ENCODE measurements at regions not wholly inside any gene's neighbourhood (a gene's known extent, or its start where the extent isn't known, plus 50 kb on each side); places are given as distances from the start of the nearest gene placed in this dataset.
"Not testable (repeated sequence)": the region's sequence is repeated elsewhere in the genome, so short reads cannot be mapped to it uniquely, and the experiment has no call there.

DNA sequence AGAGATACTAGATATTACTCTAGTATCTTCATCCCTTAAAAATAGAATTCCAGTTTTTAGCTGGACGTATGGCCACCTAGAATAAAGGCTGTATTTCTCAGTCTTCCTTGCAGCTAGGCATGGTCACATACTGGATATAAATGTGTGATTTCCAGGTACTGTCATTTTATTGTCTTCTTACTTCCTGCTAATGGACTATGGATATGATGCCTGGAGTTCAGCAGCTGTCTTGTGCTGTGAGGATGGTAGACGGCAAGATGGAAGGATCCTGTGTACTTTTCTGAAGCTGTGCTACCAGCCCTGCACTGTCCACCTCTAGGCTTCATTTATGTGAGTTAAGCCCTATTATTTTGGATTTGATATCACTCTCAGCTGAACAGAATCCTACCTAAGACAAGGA, 83.4 kb downstream of the EBLN2 start:
- no peak for DNase-seq
- no peak for TF ChIP-seq CTCF (IDR thresholded peaks at IDR 0.05; ENCODE audit: partially characterized antibody, unreplicated experiment)
- peaks cover 2% of the 10 kb centered on the region for H3K9me3 Mint-ChIP-seq (ENCODE audit: unreplicated experiment)

DNA sequence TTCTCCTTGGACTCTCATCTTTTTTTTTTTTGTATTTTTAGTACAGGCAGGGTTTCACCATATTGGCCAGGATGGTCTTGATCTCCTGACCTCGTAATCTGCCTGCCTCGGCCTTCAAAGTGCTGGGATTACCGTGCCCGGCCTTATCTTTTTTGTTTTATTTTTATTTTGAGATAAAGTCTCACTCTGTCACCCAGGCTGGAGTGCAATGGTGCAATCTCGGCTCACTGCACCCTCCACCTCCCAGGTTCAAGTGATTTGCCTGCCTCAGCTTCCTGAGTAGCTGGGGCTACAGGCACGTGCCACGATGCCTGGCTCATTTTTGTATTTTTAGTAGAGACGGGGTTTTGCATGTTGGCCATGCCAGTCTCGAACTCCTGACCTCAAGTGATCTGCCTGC, 86.0 kb downstream of the EBLN2 start:
- not testable (repeated sequence) for H3K36me3 Mint-ChIP-seq (ENCODE audit: unreplicated experiment); H3K4me3 Mint-ChIP-seq (ENCODE audit: unreplicated experiment); H3K27me3 Mint-ChIP-seq (ENCODE audit: unreplicated experiment); H3K27ac Mint-ChIP-seq (ENCODE audit: unreplicated experiment); DNase-seq; H3K9me3 Mint-ChIP-seq (ENCODE audit: unreplicated experiment)
- H3K4me1 Mint-ChIP-seq (ENCODE audit: low read depth, unreplicated experiment), result peaks cover 16% of the 10 kb centered on the region

More for the DNA sequence above, 83.4 kb downstream of the EBLN2 start:
- Mint-ChIP-seq H3K4me1 (ENCODE audit: low read depth, unreplicated experiment) (peaks cover 20% of the 10 kb centered on the region), H3K36me3 (ENCODE audit: unreplicated experiment) (no peaks in the 10 kb centered on the region), H3K27me3 (ENCODE audit: unreplicated experiment) (peaks cover 2% of the 10 kb centered on the region), H3K4me3 (ENCODE audit: unreplicated experiment) (no peak overlapping the region), H3K27ac (ENCODE audit: unreplicated experiment) (no peak overlapping the region)

DNA sequence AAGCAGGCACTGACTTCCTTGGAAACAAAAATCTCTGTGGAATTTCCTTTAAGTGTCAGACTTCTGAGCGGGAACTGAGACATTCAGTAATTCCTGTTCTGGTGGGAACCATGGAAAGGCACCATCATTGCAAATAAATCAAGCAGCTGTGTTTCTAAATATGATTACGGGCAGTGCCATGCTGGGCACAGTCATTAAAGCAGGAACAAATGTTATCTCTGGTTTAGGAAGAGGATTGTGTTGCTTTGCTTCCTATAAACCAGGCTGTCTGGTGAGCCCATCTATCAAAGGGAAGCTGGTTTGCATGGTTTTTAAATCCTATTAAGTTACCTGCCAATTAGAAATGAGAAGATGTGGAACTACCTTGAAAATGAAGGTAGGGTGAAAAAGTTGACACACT, 86.7 kb downstream of the EBLN2 start:
- H3K9me3 Mint-ChIP-seq (ENCODE audit: unreplicated experiment), result peaks cover 2% of the 10 kb centered on the region
- no peak overlapping the region for H3K27ac Mint-ChIP-seq (ENCODE audit: unreplicated experiment)
- TF ChIP-seq CTCF (IDR thresholded peaks at IDR 0.05; ENCODE audit: partially characterized antibody, unreplicated experiment), result no peak
- peaks cover 12% of the 10 kb centered on the region for H3K4me1 Mint-ChIP-seq (ENCODE audit: low read depth, unreplicated experiment)
- peaks cover 3% of the 10 kb centered on the region for H3K27me3 Mint-ChIP-seq (ENCODE audit: unreplicated experiment)
- peaks cover 3% of the 10 kb centered on the region for H3K36me3 Mint-ChIP-seq (ENCODE audit: unreplicated experiment)
- no peak overlapping the region for H3K4me3 Mint-ChIP-seq (ENCODE audit: unreplicated experiment)
- DNase-seq, result no peak

GRCh38 chr3:73148682-73149081, 87.2 kb downstream of the EBLN2 start:
- TF ChIP-seq CTCF (IDR thresholded peaks at IDR 0.05; ENCODE audit: partially characterized antibody, unreplicated experiment), result no peak
- Mint-ChIP-seq H3K27ac (ENCODE audit: unreplicated experiment) (no peak overlapping the region), H3K27me3 (ENCODE audit: unreplicated experiment) (peaks cover 3% of the 10 kb centered on the region), H3K4me3 (ENCODE audit: unreplicated experiment) (no peak overlapping the region), H3K9me3 (ENCODE audit: unreplicated experiment) (peaks cover 2% of the 10 kb centered on the region), H3K4me1 (ENCODE audit: low read depth, unreplicated experiment) (peaks cover 8% of the 10 kb centered on the region), H3K36me3 (ENCODE audit: unreplicated experiment) (peaks cover 3% of the 10 kb centered on the region)
- no peak for DNase-seq

DNA sequence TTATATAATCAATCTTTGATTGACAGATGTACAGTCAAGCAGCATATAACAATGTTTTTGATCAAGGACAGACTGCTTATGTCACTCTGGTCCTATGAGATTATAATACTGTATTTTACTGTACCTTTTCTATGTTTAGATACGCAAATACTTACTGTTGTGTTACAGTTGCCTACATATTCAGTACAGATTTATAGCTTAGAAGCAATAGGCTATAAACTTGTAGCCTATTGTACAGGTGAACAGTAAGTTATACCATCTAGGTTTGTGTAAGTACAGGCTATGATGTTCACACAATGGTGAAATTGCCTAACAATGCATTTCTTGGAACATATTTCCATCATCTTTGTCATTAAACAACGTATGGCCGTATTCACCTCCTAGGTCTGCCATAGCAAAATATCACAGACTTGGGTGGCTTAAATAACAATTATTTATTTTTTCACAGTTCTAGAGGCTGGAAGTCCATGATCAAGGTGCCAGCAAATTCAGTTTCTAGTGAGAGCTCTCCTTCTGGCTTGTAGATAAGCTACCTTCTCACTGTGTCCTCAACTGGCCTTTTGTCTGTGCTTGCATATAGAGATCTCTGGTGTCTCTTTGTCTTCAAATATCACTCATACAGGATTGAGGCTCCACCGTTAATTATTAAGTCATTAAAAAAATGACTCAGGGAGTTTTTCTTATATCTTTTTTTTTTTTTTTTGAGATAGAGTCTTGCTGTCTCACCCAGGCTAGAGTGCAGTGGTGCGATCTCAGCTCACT, 89.1 kb downstream of the EBLN2 start:
- no peak for DNase-seq
- no peak for TF ChIP-seq CTCF (IDR thresholded peaks at IDR 0.05; ENCODE audit: partially characterized antibody, unreplicated experiment)
- no peaks in the 10 kb centered on the region for H3K4me1 Mint-ChIP-seq (ENCODE audit: low read depth, unreplicated experiment)
- peaks cover 3% of the 10 kb centered on the region for H3K36me3 Mint-ChIP-seq (ENCODE audit: unreplicated experiment)
- H3K27ac Mint-ChIP-seq (ENCODE audit: unreplicated experiment), result no peak overlapping the region
- H3K9me3 Mint-ChIP-seq (ENCODE audit: unreplicated experiment), result no peaks in the 10 kb centered on the region
- no peak overlapping the region for H3K4me3 Mint-ChIP-seq (ENCODE audit: unreplicated experiment)
- peaks cover 1% of the 10 kb centered on the region for H3K27me3 Mint-ChIP-seq (ENCODE audit: unreplicated experiment)

DNA sequence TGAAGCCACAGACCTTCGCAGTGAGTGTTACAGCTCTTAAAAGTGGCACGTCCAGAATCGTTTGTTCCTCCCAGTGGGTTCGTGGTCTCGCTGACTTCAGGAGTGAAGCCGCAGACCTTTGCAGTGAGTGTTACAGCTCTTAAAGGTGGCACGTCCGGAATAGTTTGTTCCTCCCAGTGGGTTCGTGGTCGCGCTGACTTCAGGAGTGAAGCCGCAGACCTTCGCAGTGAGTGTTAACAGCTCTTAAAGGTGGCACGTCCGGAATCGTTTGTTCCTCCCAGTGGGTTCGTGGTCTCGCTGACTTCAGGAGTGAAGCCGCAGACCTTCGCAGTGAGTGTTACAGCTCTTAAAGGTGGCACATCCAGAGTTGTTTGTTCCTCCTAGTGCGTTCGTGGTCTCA, 91.1 kb downstream of the EBLN2 start:
- H3K27me3 Mint-ChIP-seq (ENCODE audit: unreplicated experiment); H3K4me1 Mint-ChIP-seq (ENCODE audit: low read depth, unreplicated experiment); H3K27ac Mint-ChIP-seq (ENCODE audit: unreplicated experiment); H3K9me3 Mint-ChIP-seq (ENCODE audit: unreplicated experiment); DNase-seq; H3K36me3 Mint-ChIP-seq (ENCODE audit: unreplicated experiment); H3K4me3 Mint-ChIP-seq (ENCODE audit: unreplicated experiment): not testable (repeated sequence)

DNA sequence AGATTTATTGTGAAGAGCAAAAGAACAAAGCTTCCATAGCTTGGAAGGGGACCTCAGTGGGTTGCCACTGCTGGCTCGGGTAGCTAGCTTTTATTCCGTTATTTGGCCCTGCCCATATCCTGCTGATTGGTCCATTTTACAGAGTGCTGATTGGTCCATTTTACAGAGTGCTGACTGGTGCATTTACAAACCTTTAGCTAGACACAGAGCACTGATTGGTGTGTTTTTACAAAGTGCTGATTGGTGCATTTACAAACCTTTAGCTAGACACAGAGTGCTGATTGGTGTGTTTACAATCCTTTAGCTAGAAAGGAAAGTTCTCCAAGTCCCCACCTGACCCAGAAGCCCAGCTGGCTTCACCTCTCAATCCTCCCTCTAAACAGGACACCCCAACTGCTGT, 91.6 kb downstream of the EBLN2 start:
- H3K4me1 Mint-ChIP-seq (ENCODE audit: low read depth, unreplicated experiment); H3K36me3 Mint-ChIP-seq (ENCODE audit: unreplicated experiment); H3K4me3 Mint-ChIP-seq (ENCODE audit: unreplicated experiment); DNase-seq; H3K27ac Mint-ChIP-seq (ENCODE audit: unreplicated experiment); H3K27me3 Mint-ChIP-seq (ENCODE audit: unreplicated experiment); H3K9me3 Mint-ChIP-seq (ENCODE audit: unreplicated experiment): not testable (repeated sequence)

DNA sequence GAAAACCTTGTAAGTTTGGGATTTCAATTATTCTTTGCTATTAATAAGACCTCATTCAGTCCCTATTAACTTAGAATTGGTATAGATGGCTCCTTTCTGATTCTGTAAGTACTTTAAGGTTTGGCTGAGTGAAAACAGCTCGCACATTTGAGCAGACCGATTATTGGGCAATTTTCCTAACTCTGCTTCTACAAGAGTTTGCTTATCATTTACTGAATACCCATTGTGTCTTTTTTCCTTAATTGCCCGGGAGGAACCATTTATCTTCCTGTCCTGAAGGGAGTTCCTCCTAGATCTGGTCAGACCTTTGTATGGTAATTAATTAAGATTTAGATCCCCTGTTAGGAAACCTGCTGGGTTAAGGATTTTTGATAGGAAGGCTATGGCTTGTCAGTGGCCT, 92.8 kb downstream of the EBLN2 start:
- H3K4me1 Mint-ChIP-seq (ENCODE audit: low read depth, unreplicated experiment); H3K9me3 Mint-ChIP-seq (ENCODE audit: unreplicated experiment); H3K36me3 Mint-ChIP-seq (ENCODE audit: unreplicated experiment); H3K4me3 Mint-ChIP-seq (ENCODE audit: unreplicated experiment); DNase-seq; H3K27me3 Mint-ChIP-seq (ENCODE audit: unreplicated experiment); H3K27ac Mint-ChIP-seq (ENCODE audit: unreplicated experiment): not testable (repeated sequence)

DNA sequence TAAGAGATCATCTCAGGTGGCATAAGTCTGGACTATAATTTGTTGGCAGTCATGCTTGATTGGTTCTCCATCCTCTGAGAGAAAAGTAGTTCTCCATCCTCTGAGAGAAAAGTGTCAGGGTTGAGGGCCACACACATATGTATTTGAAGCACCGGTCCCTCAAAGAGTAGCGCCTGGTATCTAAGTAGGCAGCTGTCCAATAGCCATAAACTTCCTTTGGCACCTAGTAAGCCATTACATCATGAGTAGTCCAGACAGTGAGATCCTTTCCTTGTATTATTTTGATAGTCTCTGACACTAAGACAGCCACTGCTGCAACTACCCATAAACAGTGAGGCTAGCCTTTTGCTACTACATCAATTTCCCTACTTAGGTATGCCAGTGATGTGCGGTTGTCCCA, 94.0 kb downstream of the EBLN2 start:
- H3K4me3 Mint-ChIP-seq (ENCODE audit: unreplicated experiment); DNase-seq; H3K27me3 Mint-ChIP-seq (ENCODE audit: unreplicated experiment); H3K9me3 Mint-ChIP-seq (ENCODE audit: unreplicated experiment); H3K4me1 Mint-ChIP-seq (ENCODE audit: low read depth, unreplicated experiment); H3K27ac Mint-ChIP-seq (ENCODE audit: unreplicated experiment); H3K36me3 Mint-ChIP-seq (ENCODE audit: unreplicated experiment): not testable (repeated sequence)
